ENCODE measurements at regions not wholly inside any gene's neighbourhood (a gene's known extent, or its start where the extent isn't known, plus 50 kb on each side); places are given as distances from the start of the nearest gene placed in this dataset.

GRCh38 chr18:69217196-69218000 is 183.3 kb upstream of the DOK6 start:
- DNase-seq: peak; percentile 62

GRCh38 chr18:69220529-69220928 is 180.2 kb upstream of the DOK6 start:
- no peak for DNase-seq

- DNase-seq: no peak
Observed at GRCh38 chr18:69222089-69222488, 178.6 kb upstream of the DOK6 start.

GRCh38 chr18:69226971-69227370 is 173.7 kb upstream of the DOK6 start:
- no peak for DNase-seq

GRCh38 chr18:69230204-69230603 is 170.5 kb upstream of the DOK6 start:
- no peak for DNase-seq

- DNase-seq: no peak
Observed at GRCh38 chr18:69233465-69234054, 167.1 kb upstream of the DOK6 start.

- DNase-seq: no peak
Observed at GRCh38 chr18:69239849-69240674, 160.6 kb upstream of the DOK6 start.

- DNase-seq: peak; percentile 96
Observed at GRCh38 chr18:69246027-69246426, 154.7 kb upstream of the DOK6 start.

GRCh38 chr18:69250305-69251151 is 150.2 kb upstream of the DOK6 start:
- no peak for DNase-seq

GRCh38 chr18:69257861-69258458 is 142.7 kb upstream of the DOK6 start:
- DNase-seq: no peak

GRCh38 chr18:69259282-69259681 is 141.4 kb upstream of the DOK6 start:
- DNase-seq: no peak

GRCh38 chr18:69261406-69261805 is 139.3 kb upstream of the DOK6 start:
- no peak for DNase-seq

GRCh38 chr18:69265656-69266055 is 135.0 kb upstream of the DOK6 start:
- DNase-seq: no peak

GRCh38 chr18:69267895-69268294 is 132.8 kb upstream of the DOK6 start:
- DNase-seq: no peak

- no peak for DNase-seq
Observed at GRCh38 chr18:69282371-69282770, 118.3 kb upstream of the DOK6 start.

- DNase-seq: no peak
Observed at GRCh38 chr18:69291044-69291443, 109.6 kb upstream of the DOK6 start.

GRCh38 chr18:69291755-69292154 is 108.9 kb upstream of the DOK6 start:
- DNase-seq: no peak

GRCh38 chr18:69300185-69300584 is 100.5 kb upstream of the DOK6 start:
- DNase-seq: no peak

GRCh38 chr18:69308619-69309018 is 92.1 kb upstream of the DOK6 start:
- DNase-seq: no peak

- DNase-seq: peak; percentile 65
Observed at GRCh38 chr18:69326094-69326493, 74.6 kb upstream of the DOK6 start.

GRCh38 chr18:69328086-69328485 is 72.6 kb upstream of the DOK6 start:
- no peak for DNase-seq

GRCh38 chr18:69330385-69331005 is 70.2 kb upstream of the DOK6 start:
- DNase-seq: peak; percentile 29

Measured in NCI-H748 treated with DMSO at 0.1 percent for 48 hours (cell line).